ENCODE measurements at regions not wholly inside any gene's neighbourhood (a gene's known extent, or its start where the extent isn't known, plus 50 kb on each side); places are given as distances from the start of the nearest gene placed in this dataset.

DNA sequence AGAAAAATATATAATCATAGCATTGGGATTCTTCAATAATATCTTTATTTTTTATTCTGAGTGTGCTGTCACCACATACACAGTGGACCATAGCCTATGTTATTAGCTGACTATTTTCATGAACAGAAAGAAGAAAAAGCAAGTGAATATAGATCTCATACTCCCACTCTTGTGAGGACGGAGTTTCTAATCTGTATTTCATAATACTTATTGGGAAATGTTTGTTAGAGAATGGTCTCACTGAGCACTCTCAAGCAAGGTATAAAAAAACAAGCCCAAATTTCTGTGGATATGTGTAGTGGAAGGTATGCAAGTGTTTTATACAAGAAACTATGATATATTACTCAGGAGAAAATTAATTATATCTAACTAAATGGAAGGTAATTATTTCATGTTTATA, 1218.1 kb downstream of the SLITRK1 start (continued):
- TF ChIP-seq, protein P1, sequence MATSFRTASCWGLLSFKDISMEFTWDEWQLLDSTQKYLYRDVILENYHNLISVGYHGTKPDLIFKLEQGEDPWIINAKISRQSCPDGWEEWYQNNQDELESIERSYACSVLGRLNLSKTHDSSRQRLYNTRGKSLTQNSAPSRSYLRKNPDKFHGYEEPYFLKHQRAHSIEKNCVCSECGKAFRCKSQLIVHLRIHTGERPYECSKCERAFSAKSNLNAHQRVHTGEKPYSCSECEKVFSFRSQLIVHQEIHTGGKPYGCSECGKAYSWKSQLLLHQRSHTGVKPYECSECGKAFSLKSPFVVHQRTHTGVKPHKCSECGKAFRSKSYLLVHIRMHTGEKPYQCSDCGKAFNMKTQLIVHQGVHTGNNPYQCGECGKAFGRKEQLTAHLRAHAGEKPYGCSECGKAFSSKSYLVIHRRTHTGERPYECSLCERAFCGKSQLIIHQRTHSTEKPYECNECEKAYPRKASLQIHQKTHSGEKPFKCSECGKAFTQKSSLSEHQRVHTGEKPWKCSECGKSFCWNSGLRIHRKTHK (tag by site-specific recombination; IDR thresholded peaks at IDR 0.05): no peak
- TF ChIP-seq, protein P2, sequence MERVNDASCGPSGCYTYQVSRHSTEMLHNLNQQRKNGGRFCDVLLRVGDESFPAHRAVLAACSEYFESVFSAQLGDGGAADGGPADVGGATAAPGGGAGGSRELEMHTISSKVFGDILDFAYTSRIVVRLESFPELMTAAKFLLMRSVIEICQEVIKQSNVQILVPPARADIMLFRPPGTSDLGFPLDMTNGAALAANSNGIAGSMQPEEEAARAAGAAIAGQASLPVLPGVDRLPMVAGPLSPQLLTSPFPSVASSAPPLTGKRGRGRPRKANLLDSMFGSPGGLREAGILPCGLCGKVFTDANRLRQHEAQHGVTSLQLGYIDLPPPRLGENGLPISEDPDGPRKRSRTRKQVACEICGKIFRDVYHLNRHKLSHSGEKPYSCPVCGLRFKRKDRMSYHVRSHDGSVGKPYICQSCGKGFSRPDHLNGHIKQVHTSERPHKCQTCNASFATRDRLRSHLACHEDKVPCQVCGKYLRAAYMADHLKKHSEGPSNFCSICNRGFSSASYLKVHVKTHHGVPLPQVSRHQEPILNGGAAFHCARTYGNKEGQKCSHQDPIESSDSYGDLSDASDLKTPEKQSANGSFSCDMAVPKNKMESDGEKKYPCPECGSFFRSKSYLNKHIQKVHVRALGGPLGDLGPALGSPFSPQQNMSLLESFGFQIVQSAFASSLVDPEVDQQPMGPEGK (tag by site-specific recombination; IDR thresholded peaks at IDR 0.05): no peak
- TF ChIP-seq, protein P3, sequence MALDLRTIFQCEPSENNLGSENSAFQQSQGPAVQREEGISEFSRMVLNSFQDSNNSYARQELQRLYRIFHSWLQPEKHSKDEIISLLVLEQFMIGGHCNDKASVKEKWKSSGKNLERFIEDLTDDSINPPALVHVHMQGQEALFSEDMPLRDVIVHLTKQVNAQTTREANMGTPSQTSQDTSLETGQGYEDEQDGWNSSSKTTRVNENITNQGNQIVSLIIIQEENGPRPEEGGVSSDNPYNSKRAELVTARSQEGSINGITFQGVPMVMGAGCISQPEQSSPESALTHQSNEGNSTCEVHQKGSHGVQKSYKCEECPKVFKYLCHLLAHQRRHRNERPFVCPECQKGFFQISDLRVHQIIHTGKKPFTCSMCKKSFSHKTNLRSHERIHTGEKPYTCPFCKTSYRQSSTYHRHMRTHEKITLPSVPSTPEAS (tag by site-specific recombination; IDR thresholded peaks at IDR 0.05): no peak
- no peak for TF ChIP-seq ZNF335 (tag by site-specific recombination; conservative IDR thresholded peaks at IDR 0.05)
- TF ChIP-seq IKZF3 (tag by site-specific recombination; IDR thresholded peaks at IDR 0.05): no peak

DNA sequence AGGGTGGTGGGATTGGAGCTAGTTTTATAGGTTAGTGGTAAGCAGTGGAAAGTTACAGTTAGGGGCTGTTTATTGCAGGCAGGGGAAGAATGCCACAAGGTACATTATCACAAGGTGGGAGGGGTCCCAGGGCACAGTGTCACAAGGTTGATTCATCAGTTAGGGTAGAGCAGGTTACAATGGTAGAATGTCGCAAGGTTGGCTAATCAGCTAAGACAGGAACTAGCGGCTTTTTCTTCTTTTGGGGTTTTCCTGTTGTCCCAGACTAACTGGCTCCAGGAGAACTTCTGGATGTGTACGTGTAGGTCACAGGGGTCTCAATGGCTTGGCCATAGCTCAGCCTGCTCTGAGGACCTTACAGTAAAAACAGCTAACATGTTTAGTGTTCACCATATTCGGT, 1221.1 kb downstream of the SLITRK1 start:
- TF ChIP-seq ZNF138 (tag by site-specific recombination; IDR thresholded peaks at IDR 0.05; ENCODE audit: borderline replicate concordance): no peak
- no peak for TF ChIP-seq ZNF510 (tag by site-specific recombination; IDR thresholded peaks at IDR 0.05; ENCODE audit: insufficient replicate concordance)
- TF ChIP-seq, protein P4, sequence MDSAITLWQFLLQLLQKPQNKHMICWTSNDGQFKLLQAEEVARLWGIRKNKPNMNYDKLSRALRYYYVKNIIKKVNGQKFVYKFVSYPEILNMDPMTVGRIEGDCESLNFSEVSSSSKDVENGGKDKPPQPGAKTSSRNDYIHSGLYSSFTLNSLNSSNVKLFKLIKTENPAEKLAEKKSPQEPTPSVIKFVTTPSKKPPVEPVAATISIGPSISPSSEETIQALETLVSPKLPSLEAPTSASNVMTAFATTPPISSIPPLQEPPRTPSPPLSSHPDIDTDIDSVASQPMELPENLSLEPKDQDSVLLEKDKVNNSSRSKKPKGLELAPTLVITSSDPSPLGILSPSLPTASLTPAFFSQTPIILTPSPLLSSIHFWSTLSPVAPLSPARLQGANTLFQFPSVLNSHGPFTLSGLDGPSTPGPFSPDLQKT (IDR thresholded peaks at IDR 0.05; ENCODE audit: borderline replicate concordance, low read depth, low read length): no peak
- no peak overlapping the region for H3K4me3 ChIP-seq (ENCODE audit: low read depth, low read length)
- POLR2A ChIA-PET: no interaction called here
- H3K4me1 ChIP-seq (ENCODE audit: control insufficient read depth, insufficient read depth, low read length): no peaks in the 10 kb centered on the region
- H3K9me3 ChIP-seq (ENCODE audit: control insufficient read depth, insufficient read depth, low read depth, low read length): no peaks in the 10 kb centered on the region
- H3K36me3 ChIP-seq (ENCODE audit: control insufficient read depth in 2 of 2, insufficient read depth in 1 of 2, low read length in 2 of 2): no peaks in the 10 kb centered on the region
- CTCF ChIA-PET: no interaction called here
- no peak overlapping the region for H3K27ac ChIP-seq (ENCODE audit: extremely low read depth, low read depth, low read length)

DNA sequence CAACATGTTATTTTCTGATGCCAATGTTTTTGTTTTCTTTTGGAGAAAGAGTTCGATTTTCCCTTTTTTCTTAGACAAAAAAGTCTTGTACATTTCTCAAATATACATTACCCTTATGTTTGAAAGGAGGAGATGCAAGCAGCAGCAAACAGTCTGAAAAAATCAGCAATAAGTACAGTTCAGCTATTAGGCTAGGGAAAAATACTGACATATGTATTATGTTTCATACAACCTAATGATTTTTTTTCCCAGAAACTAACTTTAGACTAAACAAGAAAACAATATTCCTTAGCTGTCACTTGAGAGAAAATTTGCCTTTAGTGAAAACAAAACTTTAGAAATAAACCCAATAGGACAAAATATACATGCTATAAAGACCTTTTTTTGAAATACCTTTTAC, 1223.5 kb downstream of the SLITRK1 start:
- no peaks in the 10 kb centered on the region for H3K4me1 ChIP-seq (ENCODE audit: control insufficient read depth, insufficient read depth, low read length)
- no peak overlapping the region for H3K27ac ChIP-seq (ENCODE audit: extremely low read depth, low read depth, low read length)
- CTCF ChIA-PET: no interaction called here
- no peak overlapping the region for H3K4me3 ChIP-seq (ENCODE audit: low read depth, low read length)
- H3K9me3 ChIP-seq (ENCODE audit: control insufficient read depth, insufficient read depth, low read depth, low read length): no peaks in the 10 kb centered on the region
- POLR2A ChIA-PET: no interaction called here
- H3K36me3 ChIP-seq (ENCODE audit: control insufficient read depth in 2 of 2, insufficient read depth in 1 of 2, low read length in 2 of 2): no peaks in the 10 kb centered on the region
- TF ChIP-seq, protein P5, sequence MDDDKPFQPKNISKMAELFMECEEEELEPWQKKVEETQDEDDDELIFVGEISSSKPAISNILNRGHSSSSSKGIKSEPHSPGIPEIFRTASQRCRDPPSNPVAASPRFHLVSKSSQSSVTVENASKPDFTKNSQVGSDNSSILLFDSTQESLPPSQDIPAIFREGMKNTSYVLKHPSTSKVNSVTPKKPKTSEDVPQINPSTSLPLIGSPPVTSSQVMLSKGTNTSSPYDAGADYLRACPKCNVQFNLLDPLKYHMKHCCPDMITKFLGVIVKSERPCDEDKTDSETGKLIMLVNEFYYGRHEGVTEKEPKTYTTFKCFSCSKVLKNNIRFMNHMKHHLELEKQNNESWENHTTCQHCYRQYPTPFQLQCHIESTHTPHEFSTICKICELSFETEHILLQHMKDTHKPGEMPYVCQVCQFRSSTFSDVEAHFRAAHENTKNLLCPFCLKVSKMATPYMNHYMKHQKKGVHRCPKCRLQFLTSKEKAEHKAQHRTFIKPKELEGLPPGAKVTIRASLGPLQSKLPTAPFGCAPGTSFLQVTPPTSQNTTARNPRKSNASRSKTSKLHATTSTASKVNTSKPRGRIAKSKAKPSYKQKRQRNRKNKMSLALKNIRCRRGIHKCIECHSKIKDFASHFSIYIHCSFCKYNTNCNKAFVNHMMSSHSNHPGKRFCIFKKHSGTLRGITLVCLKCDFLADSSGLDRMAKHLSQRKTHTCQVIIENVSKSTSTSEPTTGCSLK (tag by site-specific recombination; IDR thresholded peaks at IDR 0.05): no peak
- TF ChIP-seq TRIM28 (IDR thresholded peaks at IDR 0.05; ENCODE audit: borderline replicate concordance, low read length) (no peak), ZNF658 (tag by site-specific recombination; IDR thresholded peaks at IDR 0.05) (no peak), SCRT2 (tag by site-specific recombination; IDR thresholded peaks at IDR 0.05) (no peak), ZNF600 (tag by site-specific recombination; IDR thresholded peaks at IDR 0.05) (no peak), HOXD13 (CRISPR knock-in tag; IDR thresholded peaks at IDR 0.05; ENCODE audit: borderline replicate concordance) (no peak), ZNF423 (tag by site-specific recombination; IDR thresholded peaks at IDR 0.05) (no peak), OVOL3 (tag by site-specific recombination; IDR thresholded peaks at IDR 0.05) (no peak)
- TF ChIP-seq, protein P6, sequence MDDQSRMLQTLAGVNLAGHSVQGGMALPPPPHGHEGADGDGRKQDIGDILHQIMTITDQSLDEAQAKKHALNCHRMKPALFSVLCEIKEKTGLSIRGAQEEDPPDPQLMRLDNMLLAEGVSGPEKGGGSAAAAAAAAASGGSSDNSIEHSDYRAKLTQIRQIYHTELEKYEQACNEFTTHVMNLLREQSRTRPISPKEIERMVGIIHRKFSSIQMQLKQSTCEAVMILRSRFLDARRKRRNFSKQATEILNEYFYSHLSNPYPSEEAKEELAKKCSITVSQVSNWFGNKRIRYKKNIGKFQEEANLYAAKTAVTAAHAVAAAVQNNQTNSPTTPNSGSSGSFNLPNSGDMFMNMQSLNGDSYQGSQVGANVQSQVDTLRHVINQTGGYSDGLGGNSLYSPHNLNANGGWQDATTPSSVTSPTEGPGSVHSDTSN (CRISPR knock-in tag; IDR thresholded peaks at IDR 0.05): no peak
